ENCODE measurements at regions not wholly inside any gene's neighbourhood (a gene's known extent, or its start where the extent isn't known, plus 50 kb on each side); places are given as distances from the start of the nearest gene placed in this dataset.

DNA sequence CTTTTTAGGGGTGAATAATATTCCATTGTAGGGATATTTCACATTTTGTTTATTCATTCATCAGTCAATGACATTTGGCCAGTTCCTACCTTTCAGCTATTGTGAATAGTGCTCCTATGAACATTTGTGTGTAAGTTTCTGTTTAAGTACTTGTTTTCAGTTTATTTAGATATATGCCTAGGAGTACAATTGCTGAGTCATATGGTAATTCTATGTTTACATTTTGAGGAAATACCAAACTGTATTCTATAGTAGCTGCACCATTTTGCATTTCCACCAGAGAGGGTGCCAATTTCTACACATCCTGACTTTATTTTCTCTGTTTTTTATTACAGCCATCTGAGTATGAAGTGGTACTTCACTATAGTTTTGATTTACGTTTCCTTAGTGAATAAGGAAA, 54.4 kb upstream of the ZNF236 start:
- TF ChIP-seq, protein P1, sequence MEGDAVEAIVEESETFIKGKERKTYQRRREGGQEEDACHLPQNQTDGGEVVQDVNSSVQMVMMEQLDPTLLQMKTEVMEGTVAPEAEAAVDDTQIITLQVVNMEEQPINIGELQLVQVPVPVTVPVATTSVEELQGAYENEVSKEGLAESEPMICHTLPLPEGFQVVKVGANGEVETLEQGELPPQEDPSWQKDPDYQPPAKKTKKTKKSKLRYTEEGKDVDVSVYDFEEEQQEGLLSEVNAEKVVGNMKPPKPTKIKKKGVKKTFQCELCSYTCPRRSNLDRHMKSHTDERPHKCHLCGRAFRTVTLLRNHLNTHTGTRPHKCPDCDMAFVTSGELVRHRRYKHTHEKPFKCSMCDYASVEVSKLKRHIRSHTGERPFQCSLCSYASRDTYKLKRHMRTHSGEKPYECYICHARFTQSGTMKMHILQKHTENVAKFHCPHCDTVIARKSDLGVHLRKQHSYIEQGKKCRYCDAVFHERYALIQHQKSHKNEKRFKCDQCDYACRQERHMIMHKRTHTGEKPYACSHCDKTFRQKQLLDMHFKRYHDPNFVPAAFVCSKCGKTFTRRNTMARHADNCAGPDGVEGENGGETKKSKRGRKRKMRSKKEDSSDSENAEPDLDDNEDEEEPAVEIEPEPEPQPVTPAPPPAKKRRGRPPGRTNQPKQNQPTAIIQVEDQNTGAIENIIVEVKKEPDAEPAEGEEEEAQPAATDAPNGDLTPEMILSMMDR (IDR thresholded peaks at IDR 0.05): no peak
- no peak for TF ChIP-seq POLR2A (IDR thresholded peaks at IDR 0.05)

All from adrenal gland (tissue), 5 donors.